Liver (tissue), 3 donors: ENCODE measurements at regions not wholly inside any gene's neighbourhood (a gene's known extent, or its start where the extent isn't known, plus 50 kb on each side); places are given as distances from the start of the nearest gene placed in this dataset.
A peak's percentile ranks its signal among the peaks of the same experiment; 100 is the strongest.

Experiments used
- ATF3 ChIP-seq: IDR thresholded peaks from 2 replicates; pipeline ENCODE4 v1.6.1; 2016; ENCODE audit warnings: antibody characterized with exemption
- CTCF ChIP-seq: fragments of 150-350 bp; IDR thresholded peaks from 2 replicates; pipeline ENCODE4 v1.5.1; 2017; ENCODE audit warnings: improper control_type of control experiment, low read depth, low read length; ENCODE audit not compliant: missing input control
- EGR1 ChIP-seq, 2 donors: IDR thresholded peaks; 2 replicates each; pipeline ENCODE4 v1.6.1; 2016 to 2018; ENCODE audit warnings: antibody characterized with exemption in 2 of 2, low read depth in 2 of 2
- GABPA ChIP-seq, 2 donors: IDR thresholded peaks in 1 of 2; conservative IDR thresholded peaks in 1 of 2; 2 replicates each; pipeline ENCODE4 v1.6.1; 2016; ENCODE audit warnings: antibody characterized with exemption in 2 of 2, mild to moderate bottlenecking in 1 of 2, moderate library complexity in 1 of 2
- HNF4A ChIP-seq, 2 donors: conservative IDR thresholded peaks; 2 replicates each; pipeline ENCODE4 v1.6.1; 2016; ENCODE audit warnings: antibody characterized with exemption in 2 of 2, mild to moderate bottlenecking in 2 of 2
- HNF4G ChIP-seq: IDR thresholded peaks from 2 replicates; pipeline ENCODE4 v1.6.1; 2016; ENCODE audit warnings: antibody characterized with exemption
- MAX ChIP-seq: IDR thresholded peaks from 2 replicates; pipeline ENCODE4 v1.6.1; 2016; ENCODE audit warnings: antibody characterized with exemption
- RAD21 ChIP-seq, 2 donors: IDR thresholded peaks; 2 replicates each; pipeline ENCODE4 v1.6.1; 2016; ENCODE audit warnings: antibody characterized with exemption in 2 of 2, mild to moderate bottlenecking in 2 of 2
- SP1 ChIP-seq: IDR thresholded peaks from 2 replicates; pipeline ENCODE4 v1.6.1; 2018; ENCODE audit warnings: antibody characterized with exemption, mild to moderate bottlenecking
- TAF1 ChIP-seq: conservative IDR thresholded peaks from 2 replicates; pipeline ENCODE4 v1.6.1; 2016; ENCODE audit warnings: antibody characterized with exemption, mild to moderate bottlenecking
- YY1 ChIP-seq: IDR thresholded peaks from 2 replicates; pipeline ENCODE4 v1.6.1; 2016; ENCODE audit warnings: antibody characterized with exemption, mild to moderate bottlenecking
- TF ChIP-seq, protein P1 (sequence below): IDR thresholded peaks from 2 replicates; pipeline ENCODE4 v1.6.1; 2016; ENCODE audit warnings: antibody characterized with exemption, mild to moderate bottlenecking
- donor health status: healthy.
- donor health status: healthy.

DNA sequence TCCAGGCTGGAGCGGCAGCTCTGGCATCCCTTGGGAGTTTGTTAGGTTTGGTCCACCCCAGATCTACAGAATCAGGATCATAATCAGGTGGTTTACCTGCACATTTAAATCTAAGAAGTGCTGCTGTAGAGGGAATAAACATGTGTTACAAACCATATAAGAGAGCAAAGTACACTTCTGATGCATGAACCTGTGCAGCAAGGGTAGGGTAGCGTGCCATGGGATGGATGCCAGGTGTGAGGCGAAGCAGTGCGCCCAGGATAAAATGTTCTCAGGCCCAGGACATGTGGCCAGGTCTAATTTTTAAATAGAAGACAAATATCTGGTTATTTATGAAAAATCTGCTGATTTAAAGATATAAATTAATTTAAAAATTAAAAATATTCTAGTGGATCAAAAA, 308.8 kb upstream of the USP24 start:
- TF ChIP-seq CTCF (no peak), ATF3 (no peak), RAD21 (IDR thresholded peaks at IDR 0.05) (no peak), HNF4A (conservative IDR thresholded peaks at IDR 0.05) (peak in 1 of 2 donors; percentile 13), TAF1 (no peak), SP1 (no peak), MAX (no peak), HNF4G (no peak), EGR1 (IDR thresholded peaks at IDR 0.05; ENCODE audit: low read depth in 2 of 2) (no peak), YY1 (no peak), GABPA (IDR thresholded peaks at IDR 0.05 in 1 of 2, conservative IDR thresholded peaks at IDR 0.05 in 1 of 2) (no peak)
- TF ChIP-seq, protein P1, sequence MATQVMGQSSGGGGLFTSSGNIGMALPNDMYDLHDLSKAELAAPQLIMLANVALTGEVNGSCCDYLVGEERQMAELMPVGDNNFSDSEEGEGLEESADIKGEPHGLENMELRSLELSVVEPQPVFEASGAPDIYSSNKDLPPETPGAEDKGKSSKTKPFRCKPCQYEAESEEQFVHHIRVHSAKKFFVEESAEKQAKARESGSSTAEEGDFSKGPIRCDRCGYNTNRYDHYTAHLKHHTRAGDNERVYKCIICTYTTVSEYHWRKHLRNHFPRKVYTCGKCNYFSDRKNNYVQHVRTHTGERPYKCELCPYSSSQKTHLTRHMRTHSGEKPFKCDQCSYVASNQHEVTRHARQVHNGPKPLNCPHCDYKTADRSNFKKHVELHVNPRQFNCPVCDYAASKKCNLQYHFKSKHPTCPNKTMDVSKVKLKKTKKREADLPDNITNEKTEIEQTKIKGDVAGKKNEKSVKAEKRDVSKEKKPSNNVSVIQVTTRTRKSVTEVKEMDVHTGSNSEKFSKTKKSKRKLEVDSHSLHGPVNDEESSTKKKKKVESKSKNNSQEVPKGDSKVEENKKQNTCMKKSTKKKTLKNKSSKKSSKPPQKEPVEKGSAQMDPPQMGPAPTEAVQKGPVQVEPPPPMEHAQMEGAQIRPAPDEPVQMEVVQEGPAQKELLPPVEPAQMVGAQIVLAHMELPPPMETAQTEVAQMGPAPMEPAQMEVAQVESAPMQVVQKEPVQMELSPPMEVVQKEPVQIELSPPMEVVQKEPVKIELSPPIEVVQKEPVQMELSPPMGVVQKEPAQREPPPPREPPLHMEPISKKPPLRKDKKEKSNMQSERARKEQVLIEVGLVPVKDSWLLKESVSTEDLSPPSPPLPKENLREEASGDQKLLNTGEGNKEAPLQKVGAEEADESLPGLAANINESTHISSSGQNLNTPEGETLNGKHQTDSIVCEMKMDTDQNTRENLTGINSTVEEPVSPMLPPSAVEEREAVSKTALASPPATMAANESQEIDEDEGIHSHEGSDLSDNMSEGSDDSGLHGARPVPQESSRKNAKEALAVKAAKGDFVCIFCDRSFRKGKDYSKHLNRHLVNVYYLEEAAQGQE, result no peak
